ENCODE measurements at regions not wholly inside any gene's neighbourhood (a gene's known extent, or its start where the extent isn't known, plus 50 kb on each side); places are given as distances from the start of the nearest gene placed in this dataset.
A peak's percentile ranks its signal among the peaks of the same experiment; 100 is the strongest.

DNA sequence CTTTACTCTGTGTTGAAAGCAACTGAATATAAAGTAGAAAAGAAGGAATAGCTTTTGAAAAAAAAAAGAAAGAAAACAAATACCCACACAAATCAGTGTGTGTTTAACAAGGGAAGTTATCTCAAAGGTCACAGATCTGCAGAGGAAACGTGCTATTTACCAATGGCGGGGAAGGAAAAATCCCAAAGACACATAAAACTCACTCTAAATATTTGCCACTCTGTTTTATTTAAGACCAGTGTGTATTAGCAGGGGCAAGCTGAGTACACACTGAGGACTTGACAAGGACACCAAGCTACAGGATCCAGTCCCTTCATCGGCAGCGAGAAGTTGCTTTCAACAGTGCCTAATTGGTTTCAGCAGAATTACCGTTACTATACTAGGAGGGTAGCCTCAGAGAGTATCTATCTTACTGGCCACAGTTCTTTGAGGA, 252.5 kb downstream of the DEPDC1B start:
- Histone ChIP-seq H3K27ac (ENCODE audit: extremely low read length, insufficient read depth, low read length) (peak overlapping the region; percentile 69), H3K9me3 (ENCODE audit: low read length) (no peaks in the 10 kb centered on the region)
- WGBS (ENCODE audit: low lambda C conversion rate), result 2% methylated on average over 4 of the region's 5 CpGs
- TF ChIP-seq ZNF354B (CRISPR knock-in tag; IDR thresholded peaks at IDR 0.05), result no peak
- TF ChIP-seq NPAS2 (CRISPR knock-in tag; IDR thresholded peaks at IDR 0.05; ENCODE audit: borderline replicate concordance), result no peak
- no peak for TF ChIP-seq AGO2 (optimal IDR thresholded peaks at IDR 0.05; ENCODE audit: low read depth, low read length)
- TF ChIP-seq, protein P1, sequence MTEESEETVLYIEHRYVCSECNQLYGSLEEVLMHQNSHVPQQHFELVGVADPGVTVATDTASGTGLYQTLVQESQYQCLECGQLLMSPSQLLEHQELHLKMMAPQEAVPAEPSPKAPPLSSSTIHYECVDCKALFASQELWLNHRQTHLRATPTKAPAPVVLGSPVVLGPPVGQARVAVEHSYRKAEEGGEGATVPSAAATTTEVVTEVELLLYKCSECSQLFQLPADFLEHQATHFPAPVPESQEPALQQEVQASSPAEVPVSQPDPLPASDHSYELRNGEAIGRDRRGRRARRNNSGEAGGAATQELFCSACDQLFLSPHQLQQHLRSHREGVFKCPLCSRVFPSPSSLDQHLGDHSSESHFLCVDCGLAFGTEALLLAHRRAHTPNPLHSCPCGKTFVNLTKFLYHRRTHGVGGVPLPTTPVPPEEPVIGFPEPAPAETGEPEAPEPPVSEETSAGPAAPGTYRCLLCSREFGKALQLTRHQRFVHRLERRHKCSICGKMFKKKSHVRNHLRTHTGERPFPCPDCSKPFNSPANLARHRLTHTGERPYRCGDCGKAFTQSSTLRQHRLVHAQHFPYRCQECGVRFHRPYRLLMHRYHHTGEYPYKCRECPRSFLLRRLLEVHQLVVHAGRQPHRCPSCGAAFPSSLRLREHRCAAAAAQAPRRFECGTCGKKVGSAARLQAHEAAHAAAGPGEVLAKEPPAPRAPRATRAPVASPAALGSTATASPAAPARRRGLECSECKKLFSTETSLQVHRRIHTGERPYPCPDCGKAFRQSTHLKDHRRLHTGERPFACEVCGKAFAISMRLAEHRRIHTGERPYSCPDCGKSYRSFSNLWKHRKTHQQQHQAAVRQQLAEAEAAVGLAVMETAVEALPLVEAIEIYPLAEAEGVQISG (CRISPR knock-in tag; IDR thresholded peaks at IDR 0.05), result peak; percentile 64; the same call in 1 of the 2 replicates
- TF ChIP-seq ZSCAN12 (CRISPR knock-in tag; IDR thresholded peaks at IDR 0.05), result no peak
- TF ChIP-seq, protein P2, sequence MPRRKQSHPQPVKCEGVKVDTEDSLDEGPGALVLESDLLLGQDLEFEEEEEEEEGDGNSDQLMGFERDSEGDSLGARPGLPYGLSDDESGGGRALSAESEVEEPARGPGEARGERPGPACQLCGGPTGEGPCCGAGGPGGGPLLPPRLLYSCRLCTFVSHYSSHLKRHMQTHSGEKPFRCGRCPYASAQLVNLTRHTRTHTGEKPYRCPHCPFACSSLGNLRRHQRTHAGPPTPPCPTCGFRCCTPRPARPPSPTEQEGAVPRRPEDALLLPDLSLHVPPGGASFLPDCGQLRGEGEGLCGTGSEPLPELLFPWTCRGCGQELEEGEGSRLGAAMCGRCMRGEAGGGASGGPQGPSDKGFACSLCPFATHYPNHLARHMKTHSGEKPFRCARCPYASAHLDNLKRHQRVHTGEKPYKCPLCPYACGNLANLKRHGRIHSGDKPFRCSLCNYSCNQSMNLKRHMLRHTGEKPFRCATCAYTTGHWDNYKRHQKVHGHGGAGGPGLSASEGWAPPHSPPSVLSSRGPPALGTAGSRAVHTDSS (CRISPR knock-in tag; conservative IDR thresholded peaks at IDR 0.05), result no peak
- TF ChIP-seq ZNF260 (CRISPR knock-in tag; IDR thresholded peaks at IDR 0.05; ENCODE audit: borderline replicate concordance, low read depth), result no peak
- TF ChIP-seq DNMT1 (CRISPR knock-in tag; IDR thresholded peaks at IDR 0.05), result no peak
- TF ChIP-seq ZSCAN25 (CRISPR knock-in tag; IDR thresholded peaks at IDR 0.05), result no peak
- TF ChIP-seq RFX5 (IDR thresholded peaks at IDR 0.05; ENCODE audit: low read depth, low read length), result no peak
- no peak; a peak in 1 of 4 replicates for TF ChIP-seq POLR2A (IDR thresholded peaks at IDR 0.05; ENCODE audit: insufficient read depth in 1 of 2, low read depth in 2 of 2, low read length in 2 of 2)
- TF ChIP-seq SKI (IDR thresholded peaks at IDR 0.05; ENCODE audit: partially characterized antibody), result peak; percentile 44
- no peak for TF ChIP-seq ZFP82 (CRISPR knock-in tag; IDR thresholded peaks at IDR 0.05; ENCODE audit: borderline replicate concordance)
- peak; percentile 77; the same call in 1 of the 2 replicates for TF ChIP-seq ZFP36L1 (CRISPR knock-in tag; IDR thresholded peaks at IDR 0.05)
- no peak for TF ChIP-seq ZNF101 (CRISPR knock-in tag; IDR thresholded peaks at IDR 0.05; ENCODE audit: borderline replicate concordance, low read depth)
- TF ChIP-seq GLI4 (CRISPR knock-in tag; IDR thresholded peaks at IDR 0.05; ENCODE audit: borderline replicate concordance), result no peak
- TF ChIP-seq TAF1 (CRISPR knock-in tag; IDR thresholded peaks at IDR 0.05), result peak; percentile 37; the same call in 1 of the 2 replicates
- no peak for TF ChIP-seq RFX3 (CRISPR knock-in tag; IDR thresholded peaks at IDR 0.05)

More for the DNA sequence above, 252.5 kb downstream of the DEPDC1B start:
- ATAC-seq (peak; percentile 99), DNase-seq (ENCODE audit: low spot score) (peak; percentile 98), FAIRE-seq (peak; percentile 88)
- intact Hi-C loops (cut with micrococcal nuclease; ENCODE audit: unreplicated experiment), result loop anchor here (1.0 to 10.0 kb wide), 3 partner anchors 30 to 153 kb away; no protein-coding TSS in a partner anchor
- in situ Hi-C loops (cut with HindIII; ENCODE audit: extremely low pct_ligation_motif_present, low pct_unique_long_range_greater_than_20kb), result no loop called here
- no peak overlapping the region for H2AFZ ChIP-seq (ENCODE audit: low read length)
- peak overlapping the region in 1 of 3 experiments; percentile 24; a peak in 1 of 6 replicates for H3K4me3 ChIP-seq (replicated peaks in 1 of 3; ENCODE audit: insufficient read depth in 1 of 3, low read depth in 2 of 3, low read length in 3 of 3)
- H3K4me1 ChIP-seq (ENCODE audit: insufficient read depth, low read length), result peaks cover 83% of the 10 kb centered on the region
- H3K4me2 ChIP-seq (ENCODE audit: low read depth, low read length), result peak overlapping the region; percentile 61
- no peaks in the 10 kb centered on the region for H3K27me3 ChIP-seq (ENCODE audit: control insufficient read depth in 1 of 2, insufficient read depth in 2 of 2, low read length in 2 of 2)
- no peaks in the 10 kb centered on the region for H3K36me3 ChIP-seq (replicated peaks in 1 of 2; ENCODE audit: control insufficient read depth in 1 of 2, insufficient read depth in 2 of 2, low read length in 2 of 2)
- H3K79me2 ChIP-seq (ENCODE audit: insufficient read depth, low read length), result peaks cover 12% of the 10 kb centered on the region
- ChIA-PET POLR2A (interaction anchor here (0.8 to 2.2 kb wide), 11 partner anchors 10 to 252 kb away, joined by 3 to 18 read pairs (median 5); partner anchors contain the start of gene DEPDC1B), CTCF (ENCODE audit: low intra/inter-chr PET ratio, low total read pairs) (no interaction called here)
- H3K9ac ChIP-seq (ENCODE audit: insufficient read depth, low read depth, low read length), result peak overlapping the region; percentile 27; the same call in 1 of the 2 replicates
- H4K20me1 ChIP-seq (ENCODE audit: insufficient read depth, low read length), result no peaks in the 10 kb centered on the region
- no TSS peak for BruUV-seq (replicated peaks)
